ENCODE measurements at regions not wholly inside any gene's neighbourhood (a gene's known extent, or its start where the extent isn't known, plus 50 kb on each side); places are given as distances from the start of the nearest gene placed in this dataset.

GRCh38 chrX:10900585-10901289, 210.4 kb upstream of the HCCS start:
- DNase-seq (ENCODE audit: low read depth) = peak; percentile 70

GRCh38 chrX:10901290-10901633, 209.9 kb upstream of the HCCS start:
- DNase-seq (ENCODE audit: low read depth) = no peak

GRCh38 chrX:10902001-10902400, 209.1 kb upstream of the HCCS start:
- DNase-seq (ENCODE audit: low read depth) = peak; percentile 79

GRCh38 chrX:10903523-10903922, 207.6 kb upstream of the HCCS start:
- no peak for DNase-seq (ENCODE audit: low read depth)

GRCh38 chrX:10904220-10904619, 206.9 kb upstream of the HCCS start:
- peak; percentile 43 for DNase-seq (ENCODE audit: low read depth)

- no peak for DNase-seq (ENCODE audit: low read depth)
Measured at GRCh38 chrX:10906866-10907265, 204.3 kb upstream of the HCCS start.

- DNase-seq (ENCODE audit: low read depth) = peak; percentile 85
Measured at GRCh38 chrX:10922159-10922558, 189.0 kb upstream of the HCCS start.

- no peak for DNase-seq (ENCODE audit: low read depth)
Measured at GRCh38 chrX:10922835-10923234, 188.3 kb upstream of the HCCS start.

GRCh38 chrX:10923466-10923865, 187.7 kb upstream of the HCCS start:
- no peak for DNase-seq (ENCODE audit: low read depth)

GRCh38 chrX:10926404-10926803, 184.7 kb upstream of the HCCS start:
- no peak for DNase-seq (ENCODE audit: low read depth)

GRCh38 chrX:10926891-10927290, 184.2 kb upstream of the HCCS start:
- DNase-seq (ENCODE audit: low read depth) = no peak

- DNase-seq (ENCODE audit: low read depth) = no peak
Measured at GRCh38 chrX:10929747-10930146, 181.4 kb upstream of the HCCS start.

GRCh38 chrX:10930151-10930550, 181.0 kb upstream of the HCCS start:
- no peak for DNase-seq (ENCODE audit: low read depth)

GRCh38 chrX:10931976-10932375, 179.2 kb upstream of the HCCS start:
- no peak for DNase-seq (ENCODE audit: low read depth)

- no peak for DNase-seq (ENCODE audit: low read depth)
Measured at GRCh38 chrX:10932842-10933440, 178.2 kb upstream of the HCCS start.

- DNase-seq (ENCODE audit: low read depth) = no peak
Measured at GRCh38 chrX:10935501-10935900, 175.6 kb upstream of the HCCS start.

- no peak for DNase-seq (ENCODE audit: low read depth)
Measured at GRCh38 chrX:10936976-10937375, 174.2 kb upstream of the HCCS start.

- no peak for DNase-seq (ENCODE audit: low read depth)
Measured at GRCh38 chrX:10938365-10938923, 172.7 kb upstream of the HCCS start.

GRCh38 chrX:10939424-10939823, 171.7 kb upstream of the HCCS start:
- no peak for DNase-seq (ENCODE audit: low read depth)

GRCh38 chrX:10944136-10944885, 166.8 kb upstream of the HCCS start:
- DNase-seq (ENCODE audit: low read depth) = no peak

GRCh38 chrX:10945498-10945897, 165.6 kb upstream of the HCCS start:
- DNase-seq (ENCODE audit: low read depth) = no peak

- DNase-seq (ENCODE audit: low read depth) = no peak
Measured at GRCh38 chrX:10949541-10949940, 161.6 kb upstream of the HCCS start.

- peak; percentile 41 for DNase-seq (ENCODE audit: low read depth)
Measured at GRCh38 chrX:10952619-10953018, 158.5 kb upstream of the HCCS start.

Measured in amniotic epithelial cell (primary cell).